ENCODE measurements at regions not wholly inside any gene's neighbourhood (a gene's known extent, or its start where the extent isn't known, plus 50 kb on each side); places are given as distances from the start of the nearest gene placed in this dataset. TPM values are rescaled to one million over a fixed set of nuclear protein-coding genes. Genes with fewer than 3 reads are reported as not detected.

- ChIA-PET POLR2A (no interaction called here), CTCF (no interaction called here), RAD21 (ENCODE audit: low non-redundant PET in 1 of 2, low total read pairs in 2 of 2, uncharacterized antibody in 2 of 2, unreplicated experiment in 2 of 2) (no interaction called here)
- no peaks in the 10 kb centered on the region for H3K4me1 ChIP-seq (ENCODE audit: control insufficient read depth in 1 of 2, insufficient read depth in 2 of 2, low read length in 2 of 2)
- no peaks in the 10 kb centered on the region for H3K27me3 ChIP-seq (ENCODE audit: insufficient read depth, low read length)
- no peak overlapping the region for H3K27ac ChIP-seq (ENCODE audit: low read depth, low read length)
- H3K9me3 ChIP-seq (ENCODE audit: control insufficient read depth in 1 of 2, insufficient read depth in 1 of 2, low read depth in 1 of 2, low read length in 2 of 2), result no peaks in the 10 kb centered on the region
- ATAC-seq (no peak), DNase-seq (ENCODE audit: low read depth, low spot score) (no peak)
- BruUV-seq (replicated peaks), result no TSS peak
- H3K79me2 ChIP-seq (ENCODE audit: insufficient read depth, low read length), result no peaks in the 10 kb centered on the region
- intact Hi-C loops (cut with micrococcal nuclease), result no loop called here
- no peaks in the 10 kb centered on the region for H3K9me2 ChIP-seq (ENCODE audit: insufficient read depth)
- no peak overlapping the region for H3K4me3 ChIP-seq (replicated peaks in 1 of 2; ENCODE audit: low read depth in 1 of 2, low read length in 2 of 2)
- H3K4me2 ChIP-seq (ENCODE audit: low read length), result no peak overlapping the region
- peak overlapping the region; percentile 24 for H2AFZ ChIP-seq (ENCODE audit: low read depth, low read length, poor library complexity, severe bottlenecking)
- TF ChIP-seq ZNF274 (IDR thresholded peaks at IDR 0.05; ENCODE audit: low read depth, low read length) (no peak), TCF7L2 (IDR thresholded peaks at IDR 0.05; ENCODE audit: borderline replicate concordance, extremely low read depth, insufficient read depth, insufficient read length) (no peak), ELF1 (IDR thresholded peaks at IDR 0.05; ENCODE audit: borderline replicate concordance, low read depth) (no peak), JUND (IDR thresholded peaks at IDR 0.05) (no peak), MAX (IDR thresholded peaks at IDR 0.05) (no peak), ZBTB33 (IDR thresholded peaks at IDR 0.05; ENCODE audit: extremely low read depth, insufficient replicate concordance, low read length) (no peak), RAD21 (IDR thresholded peaks at IDR 0.05; ENCODE audit: low read depth) (no peak), POLR2AphosphoS5 (IDR thresholded peaks at IDR 0.05; ENCODE audit: low read depth, low read length) (no peak), CEBPB (IDR thresholded peaks at IDR 0.05; ENCODE audit: low read depth) (no peak)
- H3K9ac ChIP-seq (ENCODE audit: low read length), result no peak overlapping the region
- no peaks in the 10 kb centered on the region for H4K20me1 ChIP-seq (ENCODE audit: insufficient read depth)
- no peaks in the 10 kb centered on the region for H3K36me3 ChIP-seq (ENCODE audit: control insufficient read depth in 1 of 2, insufficient read depth in 2 of 2, low read length in 2 of 2)
Measured at GRCh38 chr2:184543832-184544231, 54.5 kb upstream of the ZNF804A start.

MicroRNAs in the stretch of these regions (microRNA counts, 767-probe panel; counts per million panel counts)
- microRNA hsa-miR-548ae, result not detected

Small RNAs in the stretch of these regions (microRNA-seq; reads per million reads assigned to microRNA genes)
- gene MIR548AE1 (ENCODE audit: borderline number of aligned reads), result not detected
